Nucleus accumbens (tissue), 56 donors: ENCODE measurements at regions not wholly inside any gene's neighbourhood (a gene's known extent, or its start where the extent isn't known, plus 50 kb on each side); places are given as distances from the start of the nearest gene placed in this dataset.

Experiments
- DNase-seq, 56 donors: peaks; one replicate each; lab custom pipeline; 2025; lab: John Stamatoyannopoulos, UW

DNA sequence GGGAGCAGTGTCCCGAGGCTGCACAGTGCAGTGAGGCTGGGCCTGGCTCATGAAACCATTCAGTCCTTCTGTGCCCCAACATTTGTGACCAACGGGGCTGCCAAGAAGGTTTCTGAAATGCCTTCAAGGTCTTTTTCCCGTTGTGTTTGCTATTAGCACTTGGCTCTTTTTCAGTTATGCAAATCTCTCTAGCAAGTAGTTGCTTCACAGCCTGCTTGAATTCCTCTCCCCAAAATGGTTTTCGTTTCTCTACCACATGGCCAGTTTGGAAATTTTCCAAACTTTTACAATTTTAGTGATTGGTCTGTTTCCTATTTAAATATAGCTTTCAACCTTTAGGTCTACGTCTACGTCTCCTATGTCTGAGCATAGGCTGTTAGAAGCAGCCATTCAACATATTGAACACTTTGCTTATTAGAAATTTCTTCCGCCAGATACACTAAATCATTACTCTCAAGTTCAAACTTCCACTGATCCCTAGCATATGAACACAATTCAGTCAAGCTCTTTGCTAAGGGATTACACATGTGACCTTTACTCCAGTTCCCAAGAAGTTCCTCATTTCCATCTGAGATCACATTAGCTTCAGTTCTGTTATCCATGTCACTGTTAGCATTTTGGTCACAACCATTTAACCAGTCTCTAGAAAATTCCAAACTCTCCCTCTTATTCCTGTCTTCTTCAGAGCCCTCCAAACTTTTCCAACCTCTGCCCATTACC lies 901.8 kb downstream of the GLUD2 start:
- no peak for DNase-seq

DNA sequence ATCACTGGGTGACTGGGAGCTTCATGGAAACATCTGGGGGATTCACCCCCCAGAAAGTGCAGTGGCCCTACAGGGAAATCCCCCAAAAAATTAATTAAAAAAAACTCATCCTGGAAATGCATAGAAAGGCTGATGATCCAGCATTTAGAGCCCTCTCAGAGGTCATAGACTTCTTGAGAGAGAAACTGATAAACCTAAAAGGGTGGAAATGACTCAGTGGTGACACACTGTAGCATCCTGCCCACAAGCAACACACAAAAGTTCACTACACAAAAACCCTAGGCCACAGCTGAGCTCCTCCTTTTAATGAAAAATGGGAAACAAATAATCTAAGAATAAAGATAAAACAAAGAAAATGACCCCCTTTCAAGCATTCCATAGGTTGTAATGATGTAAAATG lies 911.5 kb downstream of the GLUD2 start:
- DNase-seq = no peak

DNA sequence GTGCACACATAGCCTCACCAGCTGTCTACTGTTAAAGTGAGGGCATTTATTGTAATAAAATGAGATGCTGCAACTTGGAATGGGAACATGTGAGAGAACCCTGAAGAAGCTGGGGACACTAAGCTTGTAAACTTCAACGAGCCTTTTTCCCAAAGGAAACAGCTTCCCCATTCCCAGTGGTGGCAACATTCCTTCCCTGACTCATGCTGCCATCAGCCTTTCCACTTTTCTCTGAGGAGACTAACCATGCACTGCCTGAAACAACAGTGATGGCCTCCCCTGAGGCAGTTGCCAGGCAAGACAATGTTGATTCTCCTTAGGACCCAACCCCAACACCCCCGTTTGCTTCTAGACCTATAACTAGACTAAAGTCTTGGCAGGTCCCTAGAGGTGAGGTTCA lies 928.3 kb downstream of the GLUD2 start:
- DNase-seq = no peak

- no peak for DNase-seq
These were observed 939.8 kb downstream of the GLUD2 start for GRCh38 chrX:121987163-121987562.

GRCh38 chrX:121987835-121988234 lies 940.4 kb downstream of the GLUD2 start:
- no peak for DNase-seq

GRCh38 chrX:122004127-122004526 lies 956.7 kb downstream of the GLUD2 start:
- no peak for DNase-seq

GRCh38 chrX:122026665-122027064 lies 979.3 kb downstream of the GLUD2 start:
- DNase-seq = no peak

DNA sequence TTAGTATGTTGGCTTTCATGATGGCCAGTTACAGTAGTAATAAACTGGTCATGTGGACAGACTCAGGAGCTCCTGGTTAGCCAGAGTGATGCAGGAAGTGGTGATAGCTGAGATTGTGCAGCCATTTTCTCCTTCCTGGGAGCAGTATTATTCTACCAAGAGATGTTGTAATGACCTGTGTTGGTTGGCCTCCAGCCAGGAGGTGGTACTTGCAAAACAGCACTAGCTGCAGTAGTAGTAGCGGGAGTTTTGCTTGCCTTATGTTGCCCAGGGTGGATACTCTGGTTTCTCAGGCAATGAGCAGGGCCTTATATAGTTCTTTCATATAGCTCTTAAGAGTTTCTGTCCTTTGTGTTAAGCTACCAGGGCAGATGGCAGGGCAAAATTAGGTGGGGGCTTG lies 998.8 kb downstream of the GLUD2 start:
- no peak for DNase-seq

DNA sequence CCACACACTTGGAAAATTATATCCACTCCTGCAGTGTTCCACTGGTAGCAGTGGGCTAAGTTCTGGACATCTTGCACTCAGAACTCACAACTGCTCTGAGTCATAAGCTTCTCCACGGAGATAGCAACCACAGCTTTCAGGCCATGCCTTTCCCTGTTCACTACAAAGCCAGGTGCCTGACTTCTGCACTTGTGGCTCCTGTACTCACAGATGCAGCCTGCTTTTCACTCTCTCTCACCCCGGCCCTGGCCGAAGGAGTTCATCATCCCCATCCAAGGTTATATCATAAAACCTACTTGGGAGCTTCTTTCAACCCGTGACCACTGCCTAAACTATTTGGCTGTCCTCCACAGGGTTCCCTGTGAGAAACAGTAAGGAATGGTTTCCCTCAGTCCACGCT lies 999.4 kb downstream of the GLUD2 start:
- DNase-seq = no peak

DNA sequence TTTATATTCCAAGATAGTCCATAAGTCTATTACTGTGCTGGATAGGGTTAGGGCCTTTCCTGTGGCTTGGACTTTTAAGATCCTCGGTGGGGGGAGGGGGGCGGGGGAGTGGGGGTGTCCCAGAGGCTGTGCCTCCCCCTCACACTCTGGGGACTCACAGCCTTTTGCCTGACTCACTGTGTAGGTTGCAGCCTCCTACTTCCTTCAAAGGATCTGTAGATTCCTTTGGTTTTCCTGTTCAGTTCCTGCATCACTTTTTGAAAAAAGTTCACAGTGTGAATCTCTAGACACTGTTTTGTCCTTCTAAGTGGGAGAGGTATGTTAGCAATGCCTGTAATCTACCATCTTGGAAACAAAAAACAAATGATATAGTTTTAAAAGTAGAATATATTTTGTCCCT lies 999.9 kb downstream of the GLUD2 start:
- no peak for DNase-seq

DNA sequence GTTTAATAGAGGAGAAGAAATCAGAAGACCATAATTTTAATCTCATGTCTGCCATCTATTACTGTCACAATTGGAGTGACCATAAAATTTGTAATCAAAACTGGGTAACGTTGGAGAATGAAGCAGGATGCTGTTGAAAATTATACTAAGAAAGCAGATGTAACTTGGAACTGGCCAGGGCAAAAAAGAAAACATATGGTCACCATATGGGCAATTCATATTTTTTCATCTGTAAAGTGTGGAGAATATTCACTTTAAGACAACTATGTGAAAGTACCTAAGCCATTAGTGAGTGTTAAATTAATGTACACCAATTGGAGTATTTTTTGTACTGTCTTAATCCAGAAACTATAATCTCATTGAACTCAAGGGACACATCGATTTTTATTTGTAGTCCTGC lies 1008.0 kb downstream of the GLUD2 start:
- no peak for DNase-seq

GRCh38 chrX:122055979-122056715 lies 1008.7 kb downstream of the GLUD2 start:
- DNase-seq = no peak

- DNase-seq = no peak
These were observed 1028.8 kb downstream of the GLUD2 start for GRCh38 chrX:122076241-122076640.

DNA sequence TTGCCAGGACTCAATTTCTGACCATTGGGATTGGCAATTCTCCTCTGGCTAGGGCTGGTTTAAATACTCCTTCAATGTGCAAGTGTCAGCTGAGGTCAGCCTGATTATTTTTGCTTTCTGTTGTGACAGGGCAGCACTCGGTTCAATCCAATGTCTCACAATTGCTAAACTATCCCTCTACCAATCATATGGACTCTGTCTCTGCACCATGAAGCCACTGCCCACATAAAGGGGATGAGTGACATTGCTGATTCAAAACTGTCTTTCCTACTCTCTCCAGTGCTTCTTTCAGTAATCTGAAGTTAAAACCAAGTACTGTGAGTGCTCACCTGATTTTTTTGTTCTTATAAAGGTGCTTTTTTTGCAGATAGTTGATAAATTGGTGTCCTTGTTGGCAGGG lies 1030.7 kb downstream of the GLUD2 start:
- DNase-seq = no peak

DNA sequence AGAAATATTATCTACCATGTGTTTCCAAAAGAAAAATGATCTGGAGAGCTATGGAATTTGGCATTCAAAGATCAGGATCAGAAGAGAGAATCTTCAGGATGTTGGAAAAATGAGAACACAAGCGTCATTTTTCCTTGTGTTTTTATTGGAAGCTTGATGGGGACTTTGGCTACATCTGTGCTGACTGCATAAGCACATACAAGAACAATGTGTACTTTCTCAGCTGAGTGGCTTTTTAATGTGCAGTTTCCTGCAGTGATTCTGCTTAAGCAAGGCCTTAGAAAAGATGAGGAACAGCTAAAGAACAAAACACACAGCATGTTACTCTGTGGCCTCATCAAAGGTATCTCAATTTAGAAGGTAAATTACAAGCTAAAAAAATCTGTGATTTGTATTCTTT lies 1039.9 kb downstream of the GLUD2 start:
- DNase-seq = no peak

DNA sequence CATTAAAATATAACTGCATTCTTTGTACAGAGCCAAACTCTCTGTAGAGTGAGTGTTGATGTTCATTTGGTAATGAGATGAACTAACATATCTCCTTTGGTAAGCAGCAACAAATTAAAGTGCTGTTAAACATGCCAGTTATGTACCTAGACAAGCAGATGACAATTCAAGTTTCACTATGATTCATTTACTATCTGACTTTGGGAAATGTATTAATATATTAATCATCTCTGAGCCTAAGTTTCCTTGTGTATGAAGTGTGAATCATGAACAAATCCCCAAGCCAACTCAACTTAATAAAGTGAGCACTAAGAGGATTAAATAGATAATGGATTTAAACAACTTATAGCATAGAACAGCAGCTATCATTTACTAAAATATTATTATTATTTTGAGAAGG lies 1044.2 kb downstream of the GLUD2 start:
- no peak for DNase-seq

DNA sequence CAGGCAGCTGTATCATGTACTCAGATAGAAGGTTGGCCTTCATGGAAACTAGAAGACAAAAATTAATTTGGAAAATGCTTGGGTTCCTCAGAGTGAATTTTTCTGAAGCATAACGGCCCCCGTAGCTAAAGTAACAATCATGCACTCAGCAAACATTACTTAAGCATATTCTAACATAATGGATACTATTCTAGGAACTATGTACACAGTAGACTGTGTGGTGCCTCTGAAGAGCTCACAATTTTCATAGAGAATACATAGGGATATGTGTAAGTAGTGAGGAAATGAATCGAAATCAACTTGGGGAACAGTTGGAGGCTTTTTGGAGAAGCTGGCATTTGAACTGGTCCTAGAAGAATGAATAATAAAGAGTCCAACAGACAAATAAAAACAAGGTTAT lies 1045.0 kb downstream of the GLUD2 start:
- no peak for DNase-seq

DNA sequence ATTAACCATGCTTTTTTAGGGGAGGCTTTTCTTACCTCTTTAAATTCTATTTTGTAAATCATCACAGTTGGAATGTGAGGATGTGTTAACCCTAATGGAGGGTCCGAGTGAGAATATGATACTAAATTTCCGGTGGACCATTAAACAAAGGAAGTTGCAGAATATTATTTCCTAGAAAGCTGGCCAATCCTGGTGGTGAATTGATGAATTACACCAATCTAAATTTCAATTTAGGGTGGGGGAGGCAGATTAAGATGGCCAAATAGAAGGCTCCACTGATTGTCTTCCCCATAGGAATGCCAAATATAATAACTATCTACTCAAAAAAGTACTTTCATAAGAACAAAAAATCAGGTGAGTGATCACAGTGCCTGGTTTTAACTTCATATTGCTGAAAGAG lies 1045.6 kb downstream of the GLUD2 start:
- DNase-seq = no peak

- DNase-seq = no peak
These were observed 1047.2 kb downstream of the GLUD2 start for GRCh38 chrX:122094611-122095010.

GRCh38 chrX:122113376-122113775 lies 1066.0 kb downstream of the GLUD2 start:
- DNase-seq = no peak

GRCh38 chrX:122113896-122114295 lies 1066.5 kb downstream of the GLUD2 start:
- no peak for DNase-seq

DNA sequence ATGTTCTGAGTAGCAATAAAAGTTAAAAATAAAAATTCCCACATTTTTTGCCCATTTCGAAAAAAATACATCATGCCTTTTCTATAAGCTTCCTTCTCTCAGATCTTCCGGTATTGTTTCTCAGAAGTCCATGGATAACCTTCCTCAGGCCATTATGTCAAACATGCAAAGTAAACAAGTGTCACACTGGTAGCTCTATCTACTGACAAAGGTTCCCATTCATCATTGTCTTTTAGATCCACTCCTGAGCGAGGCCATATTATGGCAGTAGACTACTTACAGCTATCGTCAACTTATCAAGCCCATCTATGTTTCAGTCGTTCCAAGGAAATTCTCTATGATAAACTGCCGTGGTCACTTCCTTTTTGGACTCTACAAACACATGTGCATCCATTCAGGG lies 1068.2 kb downstream of the GLUD2 start:
- no peak for DNase-seq
